HCT116 (cell line): ENCODE measurements at regions not wholly inside any gene's neighbourhood (a gene's known extent, or its start where the extent isn't known, plus 50 kb on each side); places are given as distances from the start of the nearest gene placed in this dataset.

Experiments
- ATF3 ChIP-seq: IDR thresholded peaks from 2 replicates; pipeline ENCODE4 v1.6.1; 2012
- MAX ChIP-seq: IDR thresholded peaks from 2 replicates; pipeline ENCODE4 v1.6.1; 2012
- POLR2A ChIP-seq: IDR thresholded peaks from 2 replicates; pipeline ENCODE4 v1.7.0; 2011; ENCODE audit warnings: borderline replicate concordance; ENCODE audit not compliant: insufficient read depth, insufficient read length; ENCODE audit errors: extremely low read depth
- TF ChIP-seq, protein P1 (sequence below), 3 experiments: fragments of 200-600 bp in 1 of 3; sonication (generic) in 1 of 3; IDR thresholded peaks in 2 of 3; conservative IDR thresholded peaks in 1 of 3; 2 replicates each; pipeline ENCODE4 v1.5.1; 2012 to 2017; ENCODE audit warnings: low read depth in 2 of 3, low read length in 2 of 3, antibody characterized with exemption in 1 of 3, borderline replicate concordance in 1 of 3, control low read depth in 1 of 3, mild to moderate bottlenecking in 1 of 3, mixed read lengths in 1 of 3, mixed run types in 1 of 3, moderate library complexity in 1 of 3; ENCODE audit not compliant: insufficient read depth in 1 of 3

DNA sequence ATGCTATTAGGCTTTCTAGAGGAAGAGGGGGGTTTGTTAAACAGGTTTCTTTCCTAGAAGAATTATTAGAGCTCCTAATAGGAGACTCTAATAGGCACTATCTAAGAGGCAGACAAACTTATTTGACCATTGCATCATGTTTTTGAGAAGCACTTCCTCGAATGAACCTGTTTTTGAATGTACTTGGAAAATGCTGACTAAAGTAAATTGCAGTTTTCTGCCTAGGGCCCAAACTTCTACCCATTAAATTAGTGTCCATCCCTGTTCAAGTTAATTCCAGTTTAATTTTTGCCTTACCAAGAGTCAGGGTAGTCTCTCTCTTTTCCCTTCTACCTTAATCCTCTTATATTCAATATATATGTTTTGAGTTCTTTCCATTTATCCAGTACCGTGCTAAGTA, 1029.6 kb downstream of the TTLL7 start:
- TF ChIP-seq, protein P1, sequence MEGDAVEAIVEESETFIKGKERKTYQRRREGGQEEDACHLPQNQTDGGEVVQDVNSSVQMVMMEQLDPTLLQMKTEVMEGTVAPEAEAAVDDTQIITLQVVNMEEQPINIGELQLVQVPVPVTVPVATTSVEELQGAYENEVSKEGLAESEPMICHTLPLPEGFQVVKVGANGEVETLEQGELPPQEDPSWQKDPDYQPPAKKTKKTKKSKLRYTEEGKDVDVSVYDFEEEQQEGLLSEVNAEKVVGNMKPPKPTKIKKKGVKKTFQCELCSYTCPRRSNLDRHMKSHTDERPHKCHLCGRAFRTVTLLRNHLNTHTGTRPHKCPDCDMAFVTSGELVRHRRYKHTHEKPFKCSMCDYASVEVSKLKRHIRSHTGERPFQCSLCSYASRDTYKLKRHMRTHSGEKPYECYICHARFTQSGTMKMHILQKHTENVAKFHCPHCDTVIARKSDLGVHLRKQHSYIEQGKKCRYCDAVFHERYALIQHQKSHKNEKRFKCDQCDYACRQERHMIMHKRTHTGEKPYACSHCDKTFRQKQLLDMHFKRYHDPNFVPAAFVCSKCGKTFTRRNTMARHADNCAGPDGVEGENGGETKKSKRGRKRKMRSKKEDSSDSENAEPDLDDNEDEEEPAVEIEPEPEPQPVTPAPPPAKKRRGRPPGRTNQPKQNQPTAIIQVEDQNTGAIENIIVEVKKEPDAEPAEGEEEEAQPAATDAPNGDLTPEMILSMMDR (IDR thresholded peaks at IDR 0.05 in 2 of 3, conservative IDR thresholded peaks at IDR 0.05 in 1 of 3; ENCODE audit: borderline replicate concordance in 1 of 3, insufficient read depth in 1 of 3, low read depth in 2 of 3, low read length in 2 of 3) = no peak
- TF ChIP-seq POLR2A (no peak), ATF3 (no peak), MAX (no peak)
